Bronchial epithelial cell (primary cell): ENCODE measurements at regions not wholly inside any gene's neighbourhood (a gene's known extent, or its start where the extent isn't known, plus 50 kb on each side); places are given as distances from the start of the nearest gene placed in this dataset.

Experiments
- DNase-seq: peaks from one replicate; pipeline ENCODE4 v3.0.0-alpha.2; 2010; ENCODE audit warnings: low read depth
- FAIRE-seq: peaks from 2 replicates; lab custom pipeline; 2011; peaks lifted over from hg19 to GRCh38; lab: Jason Lieb, UNC
- H3K27me3 ChIP-seq: 2 replicates; pipeline ENCODE4 v1.5.1; 2011; ENCODE audit warnings: low read length; ENCODE audit not compliant: control insufficient read depth, insufficient read depth
- H3K36me3 ChIP-seq: 2 replicates; pipeline ENCODE4 v1.5.1; 2011; ENCODE audit warnings: low read length; ENCODE audit not compliant: control insufficient read depth, insufficient read depth
- H3K4me3 ChIP-seq: 2 replicates; pipeline ENCODE4 v1.5.1; 2011; ENCODE audit warnings: mild to moderate bottlenecking, low read depth, low read length, control low read depth
- CTCF ChIP-seq: IDR thresholded peaks from 2 replicates; pipeline ENCODE4 v1.5.1; 2011; ENCODE audit warnings: mild to moderate bottlenecking, moderate library complexity, low read length, control low read depth, inconsistent platforms; ENCODE audit not compliant: insufficient read depth, severe bottlenecking

- Histone ChIP-seq H3K36me3 (no peaks in the 10 kb centered on the region), H3K27me3 (no peaks in the 10 kb centered on the region), H3K4me3 (no peak overlapping the region)
- no peak for TF ChIP-seq CTCF
- no peak for FAIRE-seq
- DNase-seq, result no peak
Observed at GRCh38 chr10:29050081-29050480, 238.8 kb upstream of the LYZL1 start.

GRCh38 chr10:29055101-29055500 lies 233.8 kb upstream of the LYZL1 start:
- TF ChIP-seq CTCF, result no peak
- DNase-seq (no peak), FAIRE-seq (no peak)
- H3K27me3 ChIP-seq, result no peaks in the 10 kb centered on the region
- H3K4me3 ChIP-seq, result no peak overlapping the region
- no peaks in the 10 kb centered on the region for H3K36me3 ChIP-seq

- DNase-seq, result no peak
- no peak for FAIRE-seq
- no peak for TF ChIP-seq CTCF
- no peaks in the 10 kb centered on the region for H3K36me3 ChIP-seq
- H3K4me3 ChIP-seq, result no peak overlapping the region
- H3K27me3 ChIP-seq, result no peaks in the 10 kb centered on the region
Observed at GRCh38 chr10:29056729-29057128, 232.1 kb upstream of the LYZL1 start.

- no peaks in the 10 kb centered on the region for H3K27me3 ChIP-seq
- no peak overlapping the region for H3K4me3 ChIP-seq
- no peaks in the 10 kb centered on the region for H3K36me3 ChIP-seq
- TF ChIP-seq CTCF, result no peak
- DNase-seq, result no peak
- FAIRE-seq, result no peak
Observed at GRCh38 chr10:29057822-29058331, 231.0 kb upstream of the LYZL1 start.

- H3K36me3 ChIP-seq, result no peaks in the 10 kb centered on the region
- FAIRE-seq, result no peak
- no peak for TF ChIP-seq CTCF
- H3K4me3 ChIP-seq, result no peak overlapping the region
- peak; percentile 26 for DNase-seq
- H3K27me3 ChIP-seq, result no peaks in the 10 kb centered on the region
Observed at GRCh38 chr10:29063806-29064644, 224.8 kb upstream of the LYZL1 start.

GRCh38 chr10:29064680-29065079 lies 224.2 kb upstream of the LYZL1 start:
- Histone ChIP-seq H3K4me3 (no peak overlapping the region), H3K36me3 (no peaks in the 10 kb centered on the region), H3K27me3 (no peaks in the 10 kb centered on the region)
- FAIRE-seq (no peak), DNase-seq (peak; percentile 15)
- no peak for TF ChIP-seq CTCF
